ENCODE measurements at regions not wholly inside any gene's neighbourhood (a gene's known extent, or its start where the extent isn't known, plus 50 kb on each side); places are given as distances from the start of the nearest gene placed in this dataset.

- DNase-seq (ENCODE audit: low spot score), result no peak
Observed at GRCh38 chr18:73852789-73853549, 294.7 kb downstream of the FBXO15 start.

- no peak for DNase-seq (ENCODE audit: low spot score)
Observed at GRCh38 chr18:73850782-73851181, 296.9 kb downstream of the FBXO15 start.

- no peak for DNase-seq (ENCODE audit: low spot score)
Observed at GRCh38 chr18:73848656-73849055, 299.0 kb downstream of the FBXO15 start.

- no peak for DNase-seq (ENCODE audit: low spot score)
Observed at GRCh38 chr18:73843455-73843854, 304.2 kb downstream of the FBXO15 start.

- peak; percentile 83 for DNase-seq (ENCODE audit: low spot score)
Observed at GRCh38 chr18:73842795-73843394, 304.7 kb downstream of the FBXO15 start.

GRCh38 chr18:73841661-73842060, 306.0 kb downstream of the FBXO15 start:
- DNase-seq (ENCODE audit: low spot score), result no peak

GRCh38 chr18:73840319-73840945, 307.2 kb downstream of the FBXO15 start:
- no peak for DNase-seq (ENCODE audit: low spot score)

GRCh38 chr18:73839441-73839840, 308.2 kb downstream of the FBXO15 start:
- DNase-seq (ENCODE audit: low spot score), result no peak

GRCh38 chr18:73838107-73838506, 309.5 kb downstream of the FBXO15 start:
- no peak for DNase-seq (ENCODE audit: low spot score)

- DNase-seq (ENCODE audit: low spot score), result no peak
Observed at GRCh38 chr18:73835656-73836364, 311.8 kb downstream of the FBXO15 start.

GRCh38 chr18:73835039-73835438, 312.6 kb downstream of the FBXO15 start:
- DNase-seq (ENCODE audit: low spot score), result no peak

GRCh38 chr18:73831688-73832087, 315.9 kb downstream of the FBXO15 start:
- DNase-seq (ENCODE audit: low spot score), result no peak

GRCh38 chr18:73829146-73829545, 318.5 kb downstream of the FBXO15 start:
- DNase-seq (ENCODE audit: low spot score), result no peak

- no peak for DNase-seq (ENCODE audit: low spot score)
Observed at GRCh38 chr18:73827801-73828200, 319.8 kb downstream of the FBXO15 start.

GRCh38 chr18:73826098-73826497, 321.5 kb downstream of the FBXO15 start:
- no peak for DNase-seq (ENCODE audit: low spot score)

GRCh38 chr18:73824671-73825070, 323.0 kb downstream of the FBXO15 start:
- DNase-seq (ENCODE audit: low spot score), result no peak

- DNase-seq (ENCODE audit: low spot score), result no peak
Observed at GRCh38 chr18:73812423-73812822, 335.2 kb downstream of the FBXO15 start.

- no peak for DNase-seq (ENCODE audit: low spot score)
Observed at GRCh38 chr18:73807551-73808192, 340.0 kb downstream of the FBXO15 start.

- no peak for DNase-seq (ENCODE audit: low spot score)
Observed at GRCh38 chr18:73805991-73806390, 341.6 kb downstream of the FBXO15 start.

- no peak for DNase-seq (ENCODE audit: low spot score)
Observed at GRCh38 chr18:73797419-73797818, 350.2 kb downstream of the FBXO15 start.

GRCh38 chr18:73793386-73793785, 354.2 kb downstream of the FBXO15 start:
- DNase-seq (ENCODE audit: low spot score), result no peak

GRCh38 chr18:73791081-73791480, 356.6 kb downstream of the FBXO15 start:
- DNase-seq (ENCODE audit: low spot score), result no peak
